C4-2B (cell line): ENCODE measurements at regions not wholly inside any gene's neighbourhood (a gene's known extent, or its start where the extent isn't known, plus 50 kb on each side); places are given as distances from the start of the nearest gene placed in this dataset.

ENCODE experiments used
- H3K27ac ChIP-seq: fragments of 450-650 bp; 2 replicates; pipeline ENCODE4 v1.5.1; 2017
- CTCF ChIP-seq: fragments of 450-650 bp; conservative IDR thresholded peaks from 2 replicates; pipeline ENCODE4 v1.5.1; 2017; ENCODE audit warnings: mild to moderate bottlenecking
- ZFX ChIP-seq: fragments of 450-650 bp; IDR thresholded peaks from 2 replicates; pipeline ENCODE4 v1.6.1; 2017

GRCh38 chr3:76582632-76583378, 457.1 kb upstream of the ROBO2 start:
- TF ChIP-seq CTCF: no peak
- no peak for TF ChIP-seq ZFX
- no peak overlapping the region for H3K27ac ChIP-seq

- no peak overlapping the region for H3K27ac ChIP-seq
Measured at GRCh38 chr3:76585794-76586392, 454.0 kb upstream of the ROBO2 start.

GRCh38 chr3:76586471-76586870, 453.4 kb upstream of the ROBO2 start:
- TF ChIP-seq ZFX: no peak
- no peak for TF ChIP-seq CTCF
- H3K27ac ChIP-seq: no peak overlapping the region

More at GRCh38 chr3:76585794-76586392, 454.0 kb upstream of the ROBO2 start:
- TF ChIP-seq ZFX (no peak), CTCF (peak; percentile 76)

- H3K27ac ChIP-seq: no peak overlapping the region
- TF ChIP-seq ZFX: no peak
- no peak for TF ChIP-seq CTCF
Measured at GRCh38 chr3:76610150-76610549, 429.7 kb upstream of the ROBO2 start.

- TF ChIP-seq CTCF (no peak), ZFX (no peak)
Measured at GRCh38 chr3:76615719-76616118, 424.2 kb upstream of the ROBO2 start.

GRCh38 chr3:76624164-76624563, 415.7 kb upstream of the ROBO2 start:
- H3K27ac ChIP-seq: no peak overlapping the region
- TF ChIP-seq ZFX (no peak), CTCF (no peak)

More at GRCh38 chr3:76615719-76616118, 424.2 kb upstream of the ROBO2 start:
- H3K27ac ChIP-seq: no peak overlapping the region

- no peak for TF ChIP-seq CTCF
- no peak for TF ChIP-seq ZFX
- H3K27ac ChIP-seq: no peak overlapping the region
Measured at GRCh38 chr3:76627236-76627635, 412.7 kb upstream of the ROBO2 start.
